A549 (cell line): ENCODE measurements at regions not wholly inside any gene's neighbourhood (a gene's known extent, or its start where the extent isn't known, plus 50 kb on each side); places are given as distances from the start of the nearest gene placed in this dataset.

Source experiments
- ATAC-seq, 2 experiments: fragments of 200-7000 bp in 1 of 2; fragments of >200 bp in 1 of 2; cut with Nextera tagmentation in 1 of 2; cut with Tn5 transposase in 1 of 2; 3 replicates each; pipeline versions ENCODE4 v1.8.0 to v1.9.1; 2018 to 2020; ENCODE audit warnings: mild to moderate bottlenecking in 1 of 2, moderate library complexity in 1 of 2
- CTCF ChIA-PET: fragments of 300-600 bp; sonication (Branson Sonifier 250); formaldehyde crosslinking; extraction: SDS; loops from one replicate; lab custom pipeline; 2021; ENCODE audit warnings: antibody characterized with exemption, inconsistent platforms; lab: Yijun Ruan, JAX
- POLR2A ChIA-PET: fragments of 350-600 bp; formaldehyde crosslinking; extraction: SDS; loops from one replicate; lab custom pipeline; 2021; ENCODE audit warnings: antibody characterized with exemption, inconsistent platforms; lab: Yijun Ruan, JAX
- DNase-seq, 2 experiments: peaks; one replicate each; pipeline versions ENCODE4 v3.0.0 to v3.0.0-alpha.2; 2011 to 2016; ENCODE audit warnings: low read depth in 1 of 2, low spot score in 1 of 2
- FAIRE-seq: peaks from 2 replicates; lab custom pipeline; 2011; peaks lifted over from hg19 to GRCh38; lab: Jason Lieb, UNC
- H3K27ac ChIP-seq, 2 experiments: fragments of >200 bp; sonication (Bioruptor Twin); formaldehyde crosslinking; 3 replicates each; pipeline ENCODE4 v1.5.1; 2016 to 2017
- H3K4me1 ChIP-seq: fragments of >200 bp; sonication (Bioruptor Twin); formaldehyde crosslinking; 3 replicates; pipeline ENCODE4 v1.6.1; 2016
- H3K4me2 ChIP-seq: fragments of >200 bp; sonication (Bioruptor Twin); formaldehyde crosslinking; 3 replicates; pipeline ENCODE4 v1.6.1; 2016
- H3K4me3 ChIP-seq: fragments of >200 bp; sonication (Bioruptor Twin); formaldehyde crosslinking; 3 replicates; pipeline ENCODE4 v1.5.1; 2016
- H3K9me3 ChIP-seq: fragments of >200 bp; sonication (Bioruptor Twin); formaldehyde crosslinking; 3 replicates; pipeline ENCODE4 v1.6.1; 2016
- ATOH8 ChIP-seq: fragments of 250-450 bp; sonication (Bioruptor Pico); IDR thresholded peaks from 2 replicates; pipeline ENCODE4 v1.5.0; 2020; ENCODE audit warnings: low read depth, mild to moderate bottlenecking, moderate library complexity
- CBX8 ChIP-seq: fragments of 200-600 bp; sonication (generic); IDR thresholded peaks from 2 replicates; pipeline ENCODE4 v1.6.1; 2016
- CHD2 ChIP-seq: fragments of 150-350 bp; IDR thresholded peaks from 2 replicates; pipeline ENCODE4 v1.6.1; 2014; ENCODE audit warnings: low read length; ENCODE audit not compliant: partially characterized antibody
- E2F6 ChIP-seq: IDR thresholded peaks from 2 replicates; pipeline ENCODE4 v1.6.1; 2012; ENCODE audit warnings: low read depth, borderline replicate concordance
- EHMT2 ChIP-seq: fragments of 200-600 bp; sonication (generic); IDR thresholded peaks from 2 replicates; pipeline ENCODE4 v1.6.1; 2016; ENCODE audit warnings: antibody characterized with exemption, low read depth, mild to moderate bottlenecking, moderate library complexity
- FOSB ChIP-seq: fragments of 250-450 bp; sonication (Bioruptor Pico); IDR thresholded peaks from 2 replicates; pipeline ENCODE4 v1.5.0; 2020; ENCODE audit warnings: mild to moderate bottlenecking, moderate library complexity
- FOXS1 ChIP-seq: fragments of 250-450 bp; sonication (Bioruptor Pico); IDR thresholded peaks from 2 replicates; pipeline ENCODE4 v1.5.0; 2020; ENCODE audit warnings: mild to moderate bottlenecking, moderate library complexity
- GATA3 ChIP-seq: IDR thresholded peaks from 2 replicates; pipeline ENCODE4 v1.6.1; 2012; ENCODE audit warnings: borderline replicate concordance
- HDAC2 ChIP-seq: fragments of 200-600 bp; sonication (generic); IDR thresholded peaks from 2 replicates; pipeline ENCODE4 v1.6.1; 2016
- HOXA7 ChIP-seq: fragments of 250-450 bp; sonication (Bioruptor Pico); IDR thresholded peaks from 2 replicates; pipeline ENCODE4 v1.5.0; 2020; ENCODE audit warnings: mild to moderate bottlenecking, moderate library complexity
- HOXB13 ChIP-seq: fragments of 250-450 bp; sonication (Bioruptor Pico); IDR thresholded peaks from 2 replicates; pipeline ENCODE4 v1.5.0; 2020; ENCODE audit warnings: low read depth, mild to moderate bottlenecking, moderate library complexity
- JUN ChIP-seq, 2 experiments: fragments of >200 bp; sonication (Bioruptor Twin); formaldehyde crosslinking; IDR thresholded peaks; 2 replicates in 1 of 2; 3 replicates in 1 of 2; pipeline ENCODE4 v1.6.1; 2016 to 2017
- KDM1A ChIP-seq: fragments of 200-600 bp; sonication (generic); IDR thresholded peaks from 2 replicates; pipeline ENCODE4 v1.6.1; 2016; ENCODE audit warnings: low read depth, mild to moderate bottlenecking
- KDM5A ChIP-seq: fragments of 200-600 bp; sonication (generic); IDR thresholded peaks from 2 replicates; pipeline ENCODE4 v1.6.1; 2016; ENCODE audit warnings: antibody characterized with exemption, mild to moderate bottlenecking
- MAFK ChIP-seq: fragments of 450-650 bp; IDR thresholded peaks from 2 replicates; pipeline ENCODE4 v1.6.1; 2014; ENCODE audit not compliant: partially characterized antibody
- MAZ ChIP-seq: fragments of 150-350 bp; IDR thresholded peaks from 2 replicates; pipeline ENCODE4 v1.6.1; 2014; ENCODE audit warnings: antibody characterized with exemption, low read depth, low read length, borderline replicate concordance
- MYC ChIP-seq: IDR thresholded peaks from 2 replicates; pipeline ENCODE4 v1.6.1; 2012; ENCODE audit warnings: mild to moderate bottlenecking, inconsistent platforms, low read length, improper control_type of control experiment, borderline replicate concordance
- PHF8 ChIP-seq: fragments of 200-600 bp; sonication (generic); IDR thresholded peaks from 2 replicates; pipeline ENCODE4 v1.6.1; 2016; ENCODE audit warnings: low read depth, mild to moderate bottlenecking, antibody characterized with exemption, moderate library complexity, borderline replicate concordance
- REST ChIP-seq: fragments of 200-600 bp; sonication (generic); IDR thresholded peaks from 2 replicates; pipeline ENCODE4 v1.6.1; 2016; ENCODE audit warnings: antibody characterized with exemption, mild to moderate bottlenecking, moderate library complexity
- SREBF2 ChIP-seq: fragments of 450-650 bp; IDR thresholded peaks from 2 replicates; pipeline ENCODE4 v1.6.1; 2014; ENCODE audit warnings: mild to moderate bottlenecking, moderate library complexity
- TFCP2L1 ChIP-seq: fragments of 250-450 bp; sonication (Bioruptor Pico); IDR thresholded peaks from 2 replicates; pipeline ENCODE4 v1.5.0; 2021; ENCODE audit warnings: mild to moderate bottlenecking
- ZC3H11A ChIP-seq: fragments of 450-650 bp; IDR thresholded peaks from 2 replicates; pipeline ENCODE4 v1.6.1; 2014; ENCODE audit warnings: antibody characterized with exemption, mild to moderate bottlenecking
- ZSCAN20 ChIP-seq: fragments of 250-450 bp; sonication (Bioruptor Pico); IDR thresholded peaks from 2 replicates; pipeline ENCODE4 v1.8.0; 2022; ENCODE audit warnings: mild to moderate bottlenecking, moderate library complexity
- WGBS: methylation state at CpG from one replicate; pipeline ENCODE4 v1.1.6; 2017; ENCODE audit errors: missing lambda C conversion rate; 5-methylcytosine and 5-hydroxymethylcytosine counted together

- no peaks in the 10 kb centered on the region for H3K4me1 ChIP-seq
- FAIRE-seq (no peak), DNase-seq (no peak), ATAC-seq (no peak)
- TF ChIP-seq MAZ = no peak
- TF ChIP-seq FOXS1 (CRISPR knock-in tag) = no peak
- TF ChIP-seq HDAC2 = no peak
- TF ChIP-seq REST = no peak
- no peak for TF ChIP-seq HOXA7 (CRISPR knock-in tag)
- no peak for TF ChIP-seq FOSB
- no peak for TF ChIP-seq CHD2
- no peak for TF ChIP-seq GATA3
- TF ChIP-seq TFCP2L1 (CRISPR knock-in tag) = no peak
- no peak for TF ChIP-seq ZC3H11A
- TF ChIP-seq HOXB13 (CRISPR knock-in tag) = no peak
- H3K4me2 ChIP-seq = no peak overlapping the region
- 32% methylated on average over 9 of the region's 9 CpGs for WGBS
- ChIA-PET CTCF (no interaction called here), POLR2A (no interaction called here)
- H3K9me3 ChIP-seq = no peaks in the 10 kb centered on the region
- no peak overlapping the region for H3K27ac ChIP-seq
- no peak overlapping the region for H3K4me3 ChIP-seq
Observed at GRCh38 chr9:19675492-19675891, 113.3 kb downstream of the SLC24A2 start.

GRCh38 chr9:19666575-19666974 lies 122.3 kb downstream of the SLC24A2 start:
- TF ChIP-seq ZSCAN20 (CRISPR knock-in tag) (no peak), ATOH8 (CRISPR knock-in tag) (no peak), E2F6 (no peak), KDM1A (no peak)
- no peak for FAIRE-seq
- POLR2A ChIA-PET = no interaction called here
- no peaks in the 10 kb centered on the region for H3K9me3 ChIP-seq
- DNase-seq = no peak
- no peaks in the 10 kb centered on the region for H3K4me1 ChIP-seq
- no peak for ATAC-seq
- CTCF ChIA-PET = no interaction called here
- H3K4me3 ChIP-seq = no peak overlapping the region
- no peak overlapping the region for H3K4me2 ChIP-seq
- H3K27ac ChIP-seq = no peak overlapping the region

GRCh38 chr9:19665146-19665863 lies 123.5 kb downstream of the SLC24A2 start:
- H3K4me1 ChIP-seq = no peaks in the 10 kb centered on the region
- 14% methylated on average over 9 of the region's 9 CpGs for WGBS

More at GRCh38 chr9:19665146-19665863, 123.5 kb downstream of the SLC24A2 start:
- H3K4me2 ChIP-seq = no peak overlapping the region
- CTCF ChIA-PET = interaction anchor here (0.7 kb wide), 1 partner anchor 27 kb away, joined by 3 read pairs; no protein-coding TSS in a partner anchor
- no peak overlapping the region for H3K27ac ChIP-seq
- no peak for ATAC-seq
- TF ChIP-seq MAZ = no peak
- no peak for TF ChIP-seq KDM5A
- no peak for TF ChIP-seq EHMT2
- TF ChIP-seq HOXB13 (CRISPR knock-in tag) = no peak
- no peak for TF ChIP-seq MAFK
- TF ChIP-seq MYC = no peak
- TF ChIP-seq FOXS1 (CRISPR knock-in tag) = no peak
- TF ChIP-seq TFCP2L1 (CRISPR knock-in tag) = no peak
- TF ChIP-seq PHF8 = no peak
- no peak for TF ChIP-seq SREBF2
- TF ChIP-seq CBX8 = no peak
- TF ChIP-seq JUN (IDR thresholded peaks at IDR 0.05) = no peak
- TF ChIP-seq, all 56 proteins: peak for 0
- Histone ChIP-seq H3K4me3 (no peak overlapping the region), H3K9me3 (no peaks in the 10 kb centered on the region)
- POLR2A ChIA-PET = no interaction called here
- FAIRE-seq (no peak), DNase-seq (no peak)
